GM23248 (cell line): ENCODE measurements at regions not wholly inside any gene's neighbourhood (a gene's known extent, or its start where the extent isn't known, plus 50 kb on each side); places are given as distances from the start of the nearest gene placed in this dataset.

ENCODE experiments used
- DNase-seq: peaks from one replicate; pipeline ENCODE4 v3.0.0-alpha.2; 2015
- H2AFZ ChIP-seq: fragments of 200-600 bp; sonication (generic); 2 replicates; pipeline ENCODE4 v1.6.1; 2016; ENCODE audit warnings: antibody characterized with exemption
- H3F3A ChIP-seq: fragments of 200-600 bp; sonication (generic); 2 replicates; pipeline ENCODE4 v1.6.1; 2016; ENCODE audit warnings: mild to moderate bottlenecking, antibody characterized with exemption, mixed run types; ENCODE audit not compliant: insufficient read depth
- H3K27ac ChIP-seq: fragments of 200-600 bp; sonication (generic); 2 replicates; pipeline ENCODE4 v1.5.1; 2016; ENCODE audit warnings: mild to moderate bottlenecking
- H3K27me3 ChIP-seq: fragments of 200-600 bp; sonication (generic); replicated peaks from 2 replicates; pipeline ENCODE4 v1.6.1; 2016; ENCODE audit warnings: mild to moderate bottlenecking; ENCODE audit not compliant: insufficient read depth
- H3K36me3 ChIP-seq: fragments of 200-600 bp; sonication (generic); 2 replicates; pipeline ENCODE4 v1.6.1; 2016; ENCODE audit warnings: low read depth, mild to moderate bottlenecking
- H3K4me1 ChIP-seq: fragments of 200-600 bp; sonication (generic); 2 replicates; pipeline ENCODE4 v1.6.1; 2016; ENCODE audit warnings: mild to moderate bottlenecking; ENCODE audit not compliant: insufficient read depth
- H3K4me2 ChIP-seq: fragments of 200-600 bp; sonication (generic); one replicate; pipeline ENCODE4 v1.6.1; 2016; ENCODE audit warnings: mild to moderate bottlenecking; ENCODE audit not compliant: unreplicated experiment
- H3K4me3 ChIP-seq: fragments of 200-600 bp; sonication (generic); 2 replicates; pipeline ENCODE4 v1.5.1; 2016; ENCODE audit warnings: mild to moderate bottlenecking
- H3K79me2 ChIP-seq: fragments of 200-600 bp; sonication (generic); 2 replicates; pipeline ENCODE4 v1.6.1; 2016; ENCODE audit warnings: mild to moderate bottlenecking; ENCODE audit not compliant: insufficient read depth
- H3K9ac ChIP-seq: fragments of 200-600 bp; sonication (generic); 2 replicates; pipeline ENCODE4 v1.6.1; 2016; ENCODE audit warnings: mild to moderate bottlenecking
- H3K9me2 ChIP-seq: fragments of 200-600 bp; sonication (generic); 2 replicates; pipeline ENCODE4 v1.6.1; 2016; ENCODE audit warnings: mixed run types, mild to moderate bottlenecking, moderate library complexity; ENCODE audit not compliant: insufficient read depth
- H3K9me3 ChIP-seq: fragments of 200-600 bp; sonication (generic); one replicate; pipeline ENCODE4 v1.6.1; 2017; ENCODE audit warnings: low read depth
- H4K20me1 ChIP-seq: fragments of 200-600 bp; sonication (generic); 2 replicates; pipeline ENCODE4 v1.6.0; 2016; ENCODE audit not compliant: insufficient read depth
- EZH2 ChIP-seq: fragments of 200-600 bp; sonication (generic); IDR thresholded peaks from 2 replicates; pipeline ENCODE4 v1.6.1; 2018; ENCODE audit warnings: antibody characterized with exemption, mild to moderate bottlenecking; ENCODE audit not compliant: insufficient read depth, poor library complexity, severe bottlenecking
- EZH2phosphoT487 ChIP-seq: fragments of 200-600 bp; sonication (generic); IDR thresholded peaks from 2 replicates; pipeline ENCODE4 v1.6.1; 2018; ENCODE audit warnings: antibody characterized with exemption, moderate library complexity, mild to moderate bottlenecking, low read depth; ENCODE audit not compliant: insufficient read depth
- WGBS, 2 experiments: methylation state at CpG; one replicate each; pipeline ENCODE4 v1.1.6; 2015 to 2017; ENCODE audit warnings: low lambda C conversion rate in 2 of 2, low coverage in 1 of 2; ENCODE audit errors: missing lambda C conversion rate in 2 of 2; 5-methylcytosine and 5-hydroxymethylcytosine counted together
- in situ Hi-C: fragments of 300-500 bp; cut with MboI; formaldehyde crosslinking; loops from 2 replicates; pipeline ENCODE4 v1.15.0; 2020

DNA sequence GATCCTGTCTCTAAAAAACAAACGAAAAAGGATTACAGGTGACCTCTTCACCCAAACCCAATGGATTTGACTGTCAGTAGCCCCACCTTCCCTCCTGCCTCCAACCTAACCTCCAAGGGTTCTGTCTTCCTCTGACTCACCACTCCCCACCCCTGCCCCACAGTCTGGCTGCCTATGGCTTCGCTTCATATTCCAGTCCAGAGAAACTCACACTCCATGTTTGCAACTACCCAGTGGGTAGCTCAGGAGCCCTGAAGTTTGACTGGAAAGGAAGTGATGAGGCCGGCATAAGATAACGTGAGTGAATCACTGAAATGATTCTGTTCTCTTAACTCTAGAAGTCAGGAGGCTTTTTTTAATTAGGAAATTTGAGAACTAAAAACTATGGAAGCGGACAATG lies 303.9 kb downstream of the FOXO1 start:
- no peaks in the 10 kb centered on the region for H3F3A ChIP-seq
- TF ChIP-seq EZH2 = no peak
- no peaks in the 10 kb centered on the region for H3K79me2 ChIP-seq
- no peaks in the 10 kb centered on the region for H4K20me1 ChIP-seq
- no peak overlapping the region for H3K9ac ChIP-seq
- no peaks in the 10 kb centered on the region for H3K4me1 ChIP-seq
- no peak overlapping the region for H3K4me3 ChIP-seq
- in situ Hi-C loops = no loop called here
- 0 out of 2 replicates have a peak, but pooled peaks cover 3% of the 10 kb centered on the region for H3K27me3 ChIP-seq
- no peak overlapping the region for H3K4me2 ChIP-seq
- no peaks in the 10 kb centered on the region for H3K9me2 ChIP-seq
- H3K9me3 ChIP-seq = no peaks in the 10 kb centered on the region
- H3K36me3 ChIP-seq = no peaks in the 10 kb centered on the region
- H3K27ac ChIP-seq = no peak overlapping the region
- 80 to 81% methylated on average over 5 of the region's 5 CpGs for WGBS, 2 experiments
- H2AFZ ChIP-seq = no peak overlapping the region
- no peak for DNase-seq

DNA sequence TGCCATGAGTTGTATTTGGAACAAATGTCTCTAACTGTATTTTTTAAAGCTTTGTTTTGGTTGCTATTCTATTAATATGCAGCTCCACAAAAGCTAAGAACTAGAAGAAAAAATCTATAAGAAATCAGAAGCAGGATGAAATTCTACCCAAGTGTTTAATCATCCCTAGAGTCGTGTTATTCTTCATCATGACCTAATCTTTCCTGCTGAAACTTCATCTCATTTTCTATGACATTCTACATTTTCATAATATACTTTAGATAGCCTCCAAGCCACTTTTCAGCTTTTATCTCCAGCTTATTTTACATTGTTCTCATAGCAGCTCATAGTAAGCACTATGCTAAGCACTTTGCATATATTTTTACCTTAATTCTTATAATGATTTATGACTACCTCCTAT lies 302.8 kb downstream of the FOXO1 start:
- H3K4me3 ChIP-seq = no peak overlapping the region
- no peak overlapping the region for H3K27ac ChIP-seq
- 0 out of 2 replicates have a peak, but pooled peaks cover 7% of the 10 kb centered on the region for H3K27me3 ChIP-seq
- WGBS, 2 experiments = 50 to 57% methylated on average over 1 of the region's 1 CpG
- no peak for DNase-seq
- H3F3A ChIP-seq = no peaks in the 10 kb centered on the region
- no peaks in the 10 kb centered on the region for H4K20me1 ChIP-seq
- no peaks in the 10 kb centered on the region for H3K9me3 ChIP-seq
- no peak overlapping the region for H3K4me2 ChIP-seq
- H3K9me2 ChIP-seq = no peaks in the 10 kb centered on the region
- H2AFZ ChIP-seq = no peak overlapping the region
- H3K36me3 ChIP-seq = no peaks in the 10 kb centered on the region
- in situ Hi-C loops = no loop called here
- no peak overlapping the region for H3K9ac ChIP-seq
- H3K79me2 ChIP-seq = no peaks in the 10 kb centered on the region
- H3K4me1 ChIP-seq = no peaks in the 10 kb centered on the region
- TF ChIP-seq EZH2phosphoT487 = no peak
- TF ChIP-seq EZH2 = no peak

DNA sequence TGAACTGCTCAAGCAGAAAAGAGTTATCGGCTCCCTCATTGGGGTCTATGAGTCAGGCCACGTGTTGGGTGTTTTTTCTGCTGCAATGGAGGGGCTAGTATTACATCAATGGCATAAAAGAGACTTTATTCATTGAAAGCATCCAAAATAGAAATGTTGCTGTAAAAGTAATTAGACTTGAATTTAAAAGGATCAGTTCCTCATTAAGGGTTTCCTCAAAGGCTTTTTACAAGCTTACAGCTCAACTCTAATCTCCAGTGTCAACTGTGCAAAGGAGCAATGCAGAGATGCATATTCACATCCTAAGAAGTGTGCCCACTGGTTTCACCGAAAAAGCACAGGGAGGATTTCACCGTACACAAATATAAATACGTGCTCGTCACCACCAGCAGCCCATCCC lies 300.3 kb downstream of the FOXO1 start:
- TF ChIP-seq EZH2 (no peak), EZH2phosphoT487 (no peak)
- DNase-seq = no peak
- H3K4me2 ChIP-seq = no peak overlapping the region

DNA sequence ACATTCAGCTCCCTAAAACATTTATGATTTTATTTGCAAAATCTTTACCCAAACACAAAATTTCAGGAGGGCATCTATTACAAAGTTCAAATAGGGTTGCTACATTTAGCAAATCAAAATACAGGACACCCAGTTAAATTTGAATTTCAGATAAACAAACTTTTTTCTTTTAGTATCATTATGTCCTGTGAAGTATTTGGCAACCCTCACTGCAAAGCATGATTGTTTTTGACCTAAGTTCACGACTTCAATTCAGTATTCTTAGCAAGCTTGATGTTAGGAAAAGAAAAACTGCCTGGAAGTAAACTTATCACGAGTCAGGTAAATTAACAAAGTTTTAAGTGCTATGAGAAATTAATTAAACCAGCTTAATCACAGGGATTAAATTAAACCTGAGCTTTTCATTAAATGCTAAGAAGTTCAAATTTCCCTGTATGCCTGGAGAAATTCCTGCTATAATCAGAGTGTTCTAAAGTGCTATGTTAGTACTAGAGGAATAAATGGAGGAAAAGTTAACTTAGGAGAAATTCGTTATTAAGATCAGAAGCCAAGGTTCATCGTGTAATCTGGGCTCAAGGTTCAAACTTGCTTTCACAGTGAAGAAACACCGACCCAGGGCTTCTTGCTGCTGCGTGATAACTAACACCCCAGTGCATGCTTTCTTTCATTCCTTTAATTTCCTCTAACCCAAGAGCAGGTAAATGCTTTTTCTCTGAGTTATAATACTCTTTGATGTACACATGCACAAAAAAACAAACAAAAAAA lies 298.1 kb downstream of the FOXO1 start:
- Histone ChIP-seq H3K36me3 (no peaks in the 10 kb centered on the region), H3K27ac (no peak overlapping the region), H3K4me3 (no peak overlapping the region), H3K79me2 (no peaks in the 10 kb centered on the region), H3K9ac (no peak overlapping the region), H3K9me3 (no peaks in the 10 kb centered on the region), H2AFZ (no peak overlapping the region), H3K27me3 (0 out of 2 replicates have a peak, but pooled peaks cover 7% of the 10 kb centered on the region), H4K20me1 (no peaks in the 10 kb centered on the region), H3K9me2 (no peaks in the 10 kb centered on the region), H3F3A (no peaks in the 10 kb centered on the region), H3K4me2 (no peak overlapping the region), H3K4me1 (no peaks in the 10 kb centered on the region)
- in situ Hi-C loops = no loop called here
- DNase-seq = no peak
- 58 to 65% methylated on average over 6 of the region's 6 CpGs for WGBS, 2 experiments
- TF ChIP-seq EZH2phosphoT487 (no peak), EZH2 (no peak)

More for the DNA sequence above, 300.3 kb downstream of the FOXO1 start:
- no peaks in the 10 kb centered on the region for H3K36me3 ChIP-seq
- no peaks in the 10 kb centered on the region for H3K9me2 ChIP-seq
- H3K4me3 ChIP-seq = no peak overlapping the region
- H3K9me3 ChIP-seq = no peaks in the 10 kb centered on the region
- H3K27ac ChIP-seq = no peak overlapping the region
- no peaks in the 10 kb centered on the region for H3K4me1 ChIP-seq
- H3K9ac ChIP-seq = no peak overlapping the region
- no peaks in the 10 kb centered on the region for H4K20me1 ChIP-seq
- H3F3A ChIP-seq = no peaks in the 10 kb centered on the region
- WGBS, 2 experiments = 73 to 75% methylated on average over 6 of the region's 6 CpGs
- no peaks in the 10 kb centered on the region for H3K79me2 ChIP-seq
- in situ Hi-C loops = no loop called here
- no peak overlapping the region for H2AFZ ChIP-seq
- H3K27me3 ChIP-seq = 0 out of 2 replicates have a peak, but pooled peaks cover 7% of the 10 kb centered on the region
